GM18507 (cell line): ENCODE measurements at regions not wholly inside any gene's neighbourhood (a gene's known extent, or its start where the extent isn't known, plus 50 kb on each side); places are given as distances from the start of the nearest gene placed in this dataset.

Source experiments
- DNase-seq: peaks from one replicate; pipeline ENCODE4 v3.0.0; 2011; ENCODE audit warnings: low read depth; ENCODE audit not compliant: insufficient read length; ENCODE audit errors: extremely low spot score
- FAIRE-seq: peaks from 2 replicates; lab custom pipeline; 2011; peaks lifted over from hg19 to GRCh38; lab: Jason Lieb, UNC

- FAIRE-seq (no peak), DNase-seq (no peak)
Observed at GRCh38 chr4:154004507-154005170, 215.8 kb upstream of the SFRP2 start.

DNA sequence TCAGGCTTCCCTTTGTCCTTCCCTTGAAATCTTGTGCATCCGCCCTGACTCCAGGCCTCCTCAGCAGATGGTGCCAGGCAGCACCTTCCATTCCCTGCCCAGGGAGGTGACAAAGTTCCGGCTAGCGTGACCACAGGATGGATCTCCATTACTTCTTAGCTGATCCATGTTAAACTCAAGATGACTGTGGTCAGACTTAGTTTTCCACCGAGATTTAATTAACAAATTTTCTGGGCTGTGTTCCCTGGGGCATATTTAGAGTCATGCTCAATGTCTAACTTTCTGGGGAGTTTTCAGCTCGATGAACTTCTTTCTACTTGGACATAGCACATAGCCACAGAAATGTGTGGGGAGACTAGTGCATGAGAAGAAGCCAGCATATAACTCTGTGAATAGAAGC is 215.1 kb upstream of the SFRP2 start:
- DNase-seq (no peak), FAIRE-seq (no peak)

- FAIRE-seq = no peak
Observed at GRCh38 chr4:154003378-154003777, 214.5 kb upstream of the SFRP2 start.

GRCh38 chr4:154001193-154001592 is 212.3 kb upstream of the SFRP2 start:
- FAIRE-seq (no peak), DNase-seq (no peak)

More at GRCh38 chr4:154003378-154003777, 214.5 kb upstream of the SFRP2 start:
- DNase-seq = no peak

- FAIRE-seq = no peak
Observed at GRCh38 chr4:153997516-153997915, 208.6 kb upstream of the SFRP2 start.

GRCh38 chr4:153989505-153989904 is 200.6 kb upstream of the SFRP2 start:
- FAIRE-seq = no peak
- DNase-seq = no peak

More at GRCh38 chr4:153997516-153997915, 208.6 kb upstream of the SFRP2 start:
- DNase-seq = no peak

- DNase-seq = no peak
- no peak for FAIRE-seq
Observed at GRCh38 chr4:153988492-153989363, 199.8 kb upstream of the SFRP2 start.

GRCh38 chr4:153987291-153987690 is 198.4 kb upstream of the SFRP2 start:
- DNase-seq (no peak), FAIRE-seq (no peak)

DNA sequence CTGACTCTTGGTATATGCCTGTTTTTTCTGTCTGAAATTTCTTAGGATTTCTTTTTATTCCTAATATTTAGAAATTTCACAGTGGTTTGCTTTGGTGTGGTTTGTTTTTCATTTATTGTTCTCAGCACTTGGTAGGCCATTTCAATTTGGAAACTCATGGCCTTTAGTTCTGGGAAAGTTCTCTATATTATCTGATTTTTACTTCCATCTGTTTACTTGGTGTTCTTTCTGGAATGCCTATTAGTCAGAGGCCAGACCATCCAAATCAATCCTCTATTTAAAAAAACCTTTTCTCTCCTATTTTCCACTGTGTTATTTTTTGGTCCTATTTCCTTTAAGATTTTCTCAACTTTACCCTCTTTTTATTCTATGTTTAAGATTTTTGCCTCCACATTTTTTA is 188.1 kb upstream of the SFRP2 start:
- FAIRE-seq = no peak
- no peak for DNase-seq

GRCh38 chr4:153974452-153974851 is 185.6 kb upstream of the SFRP2 start:
- no peak for FAIRE-seq

DNA sequence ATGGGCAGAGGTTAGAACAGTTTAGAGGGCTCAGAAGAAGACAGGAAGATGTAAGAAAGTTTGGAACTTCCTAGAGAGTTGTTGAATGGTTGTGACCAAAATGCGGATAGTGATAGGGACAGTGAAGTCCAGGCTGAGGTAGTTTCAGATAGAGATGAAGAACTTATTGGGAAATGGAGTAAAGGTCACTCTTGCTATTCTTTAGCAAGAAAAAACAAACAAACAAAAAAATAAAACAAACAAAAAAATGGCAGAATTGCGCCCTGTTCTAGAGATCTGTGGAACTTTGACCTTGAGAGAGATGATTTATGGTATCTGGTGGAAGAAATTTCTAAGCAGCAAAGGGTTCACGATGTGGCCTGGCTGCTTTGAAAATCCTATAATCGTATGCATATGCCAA is 185.1 kb upstream of the SFRP2 start:
- FAIRE-seq (no peak), DNase-seq (no peak)

More at GRCh38 chr4:153974452-153974851, 185.6 kb upstream of the SFRP2 start:
- no peak for DNase-seq

GRCh38 chr4:153971899-153972298 is 183.0 kb upstream of the SFRP2 start:
- FAIRE-seq = no peak
- no peak for DNase-seq

- FAIRE-seq = no peak
- no peak for DNase-seq
Observed at GRCh38 chr4:153970169-153970568, 181.3 kb upstream of the SFRP2 start.

- DNase-seq (no peak), FAIRE-seq (no peak)
Observed at GRCh38 chr4:153969542-153969941, 180.7 kb upstream of the SFRP2 start.

DNA sequence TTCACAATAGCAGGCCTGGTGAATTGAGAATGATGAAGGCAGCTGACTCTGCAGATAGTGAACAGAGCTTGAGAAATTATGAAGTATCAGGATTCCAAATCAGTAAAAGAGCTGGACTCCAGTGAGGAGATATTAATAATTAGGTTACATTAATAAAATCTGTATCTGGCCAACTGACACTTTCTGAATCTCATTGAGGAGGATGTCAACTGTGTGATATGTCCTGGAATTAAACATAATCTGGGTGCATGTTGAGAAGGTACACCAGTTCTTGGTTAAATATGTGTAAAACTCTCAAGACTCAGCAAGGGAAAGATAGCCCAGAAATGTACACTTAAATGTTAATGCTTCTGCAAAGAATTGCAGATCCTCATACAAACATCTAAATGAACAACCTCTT is 177.8 kb upstream of the SFRP2 start:
- no peak for DNase-seq
- FAIRE-seq = no peak

DNA sequence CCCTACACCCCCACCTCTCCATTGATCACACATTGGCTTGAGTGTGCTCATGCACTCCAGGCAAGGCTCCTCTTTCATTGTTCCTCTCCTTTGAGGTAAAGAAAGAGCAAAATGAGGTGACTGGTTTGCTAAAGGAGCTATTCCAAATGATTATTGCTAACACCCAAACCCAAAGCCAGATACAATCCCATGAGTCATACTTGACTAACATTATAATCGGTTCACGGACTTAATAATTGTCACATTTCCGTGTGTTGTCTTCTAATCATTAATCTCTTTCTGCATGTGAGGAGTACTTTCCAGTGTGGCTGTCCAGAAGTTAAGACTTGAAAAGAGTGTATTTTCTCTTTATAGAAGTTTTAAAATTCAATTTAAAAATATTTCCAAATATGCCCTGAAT is 174.3 kb upstream of the SFRP2 start:
- FAIRE-seq (no peak), DNase-seq (no peak)

GRCh38 chr4:153962311-153963039 is 173.6 kb upstream of the SFRP2 start:
- DNase-seq (no peak), FAIRE-seq (no peak)

- DNase-seq = no peak
Observed at GRCh38 chr4:153955327-153955726, 166.4 kb upstream of the SFRP2 start.

DNA sequence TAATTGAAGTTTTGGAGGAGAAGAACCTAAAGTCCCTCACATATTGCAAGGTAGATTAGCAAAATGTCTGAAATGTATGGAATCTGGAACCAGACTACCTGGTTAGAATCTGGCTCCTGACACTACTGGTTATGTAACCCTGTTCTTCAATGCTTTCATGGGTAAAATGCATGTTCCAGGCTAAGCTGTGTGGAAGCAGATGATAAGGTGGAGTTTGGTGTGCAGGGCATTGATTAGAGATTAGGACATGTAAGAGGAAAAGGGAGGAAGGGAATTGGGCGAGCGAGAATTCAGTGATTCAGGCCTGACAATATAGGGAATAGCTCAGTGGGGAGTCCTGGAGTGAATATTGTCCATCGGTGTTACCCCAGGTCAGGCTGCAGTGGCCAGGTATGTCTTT is 165.8 kb upstream of the SFRP2 start:
- FAIRE-seq (no peak), DNase-seq (no peak)

More at GRCh38 chr4:153955327-153955726, 166.4 kb upstream of the SFRP2 start:
- no peak for FAIRE-seq
